WTC11 (cell line): ENCODE measurements at regions not wholly inside any gene's neighbourhood (a gene's known extent, or its start where the extent isn't known, plus 50 kb on each side); places are given as distances from the start of the nearest gene placed in this dataset.

ENCODE experiments used
- ATAC-seq: fragments of 200-7000 bp; cut with Tn5 transposase; 2 replicates; pipeline ENCODE4 v1.10.0; 2021; ENCODE audit warnings: mild to moderate bottlenecking, moderate library complexity
- CTCF ChIA-PET: fragments of 300-600 bp; sonication (Branson Sonifier 250); formaldehyde crosslinking; loops from one replicate; lab custom pipeline; 2021; ENCODE audit warnings: antibody characterized with exemption; lab: Charles Lee
- POLR2A ChIA-PET: fragments of 350-600 bp; sonication (Branson Sonifier 250); formaldehyde crosslinking; loops from one replicate; lab custom pipeline; 2021; ENCODE audit warnings: antibody characterized with exemption; lab: Charles Lee
- DNase-seq: peaks from one replicate; pipeline ENCODE4 v3.0.0; 2021; ENCODE audit warnings: low spot score
- H3K27ac Mint-ChIP-seq: 2 replicates; pipeline ENCODE4 v1.8.0; 2021; ENCODE audit warnings: mixed read lengths
- H3K27me3 Mint-ChIP-seq: 2 replicates; pipeline ENCODE4 v1.8.0; 2021; ENCODE audit warnings: low read depth, mild to moderate bottlenecking, moderate library complexity, mixed read lengths
- H3K36me3 Mint-ChIP-seq: 2 replicates; pipeline ENCODE4 v1.8.0; 2021; ENCODE audit warnings: mixed read lengths
- H3K4me1 Mint-ChIP-seq: 2 replicates; pipeline ENCODE4 v1.8.0; 2022; ENCODE audit warnings: mixed read lengths
- H3K4me3 Mint-ChIP-seq: 2 replicates; pipeline ENCODE4 v1.8.0; 2021; ENCODE audit warnings: mild to moderate bottlenecking, moderate library complexity, mixed read lengths
- H3K9me3 Mint-ChIP-seq: 2 replicates; pipeline ENCODE4 v1.8.0; 2021; ENCODE audit warnings: mixed read lengths
- ATF1 ChIP-seq: sonication (generic); formaldehyde crosslinking; IDR thresholded peaks from 2 replicates; pipeline ENCODE4 v1.8.1; 2023; ENCODE audit warnings: mild to moderate bottlenecking, moderate library complexity, missing genetic modification reagents
- CBFB ChIP-seq: sonication (generic); formaldehyde crosslinking; IDR thresholded peaks from 2 replicates; pipeline ENCODE4 v1.8.1; 2022; ENCODE audit warnings: mild to moderate bottlenecking, low read depth, missing genetic modification reagents
- CREB1 ChIP-seq: sonication (generic); formaldehyde crosslinking; IDR thresholded peaks from 2 replicates; pipeline ENCODE4 v1.8.0; 2023; ENCODE audit warnings: mild to moderate bottlenecking, missing genetic modification reagents
- EMX1 ChIP-seq: fragments of 250-450 bp; sonication (Bioruptor Pico); IDR thresholded peaks from 2 replicates; pipeline ENCODE4 v1.8.0; 2021; ENCODE audit warnings: mild to moderate bottlenecking
- ESRRA ChIP-seq: sonication (generic); formaldehyde crosslinking; IDR thresholded peaks from 2 replicates; pipeline ENCODE4 v1.8.1; 2022; ENCODE audit warnings: mild to moderate bottlenecking, missing genetic modification reagents, borderline replicate concordance
- ETV6 ChIP-seq: sonication (generic); formaldehyde crosslinking; IDR thresholded peaks from 2 replicates; pipeline ENCODE4 v1.8.1; 2022; ENCODE audit warnings: mild to moderate bottlenecking, missing genetic modification reagents
- FOXK1 ChIP-seq: sonication (generic); formaldehyde crosslinking; IDR thresholded peaks from 2 replicates; pipeline ENCODE4 v1.8.0; 2022; ENCODE audit warnings: mild to moderate bottlenecking, moderate library complexity, missing genetic modification reagents
- FOXP1 ChIP-seq: sonication (generic); formaldehyde crosslinking; IDR thresholded peaks from 2 replicates; pipeline ENCODE4 v1.8.0; 2022; ENCODE audit warnings: missing genetic modification reagents, mild to moderate bottlenecking, moderate library complexity, borderline replicate concordance
- HMGXB4 ChIP-seq: sonication (generic); formaldehyde crosslinking; IDR thresholded peaks from 2 replicates; pipeline ENCODE4 v1.8.1; 2023; ENCODE audit warnings: mild to moderate bottlenecking, moderate library complexity, missing genetic modification reagents
- IRF1 ChIP-seq: sonication (generic); formaldehyde crosslinking; IDR thresholded peaks from 2 replicates; pipeline ENCODE4 v1.8.0; 2023; ENCODE audit warnings: missing genetic modification reagents
- MAX ChIP-seq: sonication (generic); formaldehyde crosslinking; IDR thresholded peaks from 2 replicates; pipeline ENCODE4 v1.8.0; 2022; ENCODE audit warnings: mild to moderate bottlenecking, missing genetic modification reagents
- NFATC4 ChIP-seq: fragments of 250-450 bp; sonication (Bioruptor Pico); IDR thresholded peaks from 2 replicates; pipeline ENCODE4 v1.9.0; 2021; ENCODE audit warnings: mild to moderate bottlenecking
- NR1H2 ChIP-seq: sonication (generic); formaldehyde crosslinking; IDR thresholded peaks from 2 replicates; pipeline ENCODE4 v1.9.0; 2021; ENCODE audit warnings: mild to moderate bottlenecking, moderate library complexity, missing genetic modification reagents
- RORB ChIP-seq: fragments of 250-450 bp; sonication (Bioruptor Pico); IDR thresholded peaks from 2 replicates; pipeline ENCODE4 v1.9.0; 2021; ENCODE audit warnings: mild to moderate bottlenecking
- SMAD3 ChIP-seq: sonication (generic); formaldehyde crosslinking; IDR thresholded peaks from 2 replicates; pipeline ENCODE4 v1.8.0; 2022; ENCODE audit warnings: missing genetic modification reagents, mild to moderate bottlenecking, borderline replicate concordance
- SP1 ChIP-seq: sonication (generic); formaldehyde crosslinking; conservative IDR thresholded peaks from 2 replicates; pipeline ENCODE4 v1.8.1; 2022; ENCODE audit warnings: missing genetic modification reagents
- STAT6 ChIP-seq: sonication (generic); formaldehyde crosslinking; conservative IDR thresholded peaks from 2 replicates; pipeline ENCODE4 v1.8.1; 2023; ENCODE audit warnings: mild to moderate bottlenecking, low read depth, missing genetic modification reagents, moderate library complexity
- TEAD1 ChIP-seq: sonication (generic); formaldehyde crosslinking; IDR thresholded peaks from 2 replicates; pipeline ENCODE4 v1.8.0; 2022; ENCODE audit warnings: mild to moderate bottlenecking, missing genetic modification reagents
- TP53 ChIP-seq: sonication (generic); formaldehyde crosslinking; IDR thresholded peaks from 2 replicates; pipeline ENCODE4 v1.8.1; 2023; ENCODE audit warnings: mild to moderate bottlenecking, missing genetic modification reagents
- USF1 ChIP-seq: sonication (generic); formaldehyde crosslinking; IDR thresholded peaks from 2 replicates; pipeline ENCODE4 v1.8.0; 2022; ENCODE audit warnings: mild to moderate bottlenecking, missing genetic modification reagents
- ZBTB43 ChIP-seq: sonication (generic); formaldehyde crosslinking; IDR thresholded peaks from 2 replicates; pipeline ENCODE4 v1.8.1; 2023; ENCODE audit warnings: mild to moderate bottlenecking, missing genetic modification reagents
- ZNF232 ChIP-seq: sonication (generic); formaldehyde crosslinking; IDR thresholded peaks from 2 replicates; pipeline ENCODE4 v1.8.0; 2022; ENCODE audit warnings: mild to moderate bottlenecking, missing genetic modification reagents
- ZNF671 ChIP-seq: fragments of 250-450 bp; sonication (Bioruptor Pico); IDR thresholded peaks from 2 replicates; pipeline ENCODE4 v1.8.0; 2021; ENCODE audit warnings: mild to moderate bottlenecking

GRCh38 chr5:29170599-29170998, 2022.9 kb upstream of the CDH6 start:
- no peak for ATAC-seq
- ChIA-PET CTCF (no interaction called here), POLR2A (no interaction called here)
- no peak overlapping the region for H3K4me3 Mint-ChIP-seq
- peaks cover 11% of the 10 kb centered on the region for H3K36me3 Mint-ChIP-seq
- no peaks in the 10 kb centered on the region for H3K27me3 Mint-ChIP-seq
- no peak overlapping the region for H3K27ac Mint-ChIP-seq
- H3K9me3 Mint-ChIP-seq: peaks cover 34% of the 10 kb centered on the region
- no peak for TF ChIP-seq FOXP1 (CRISPR knock-in tag)
- no peak for TF ChIP-seq MAX (CRISPR knock-in tag)
- TF ChIP-seq EMX1 (CRISPR knock-in tag): no peak
- TF ChIP-seq TEAD1 (CRISPR knock-in tag): no peak
- no peak for TF ChIP-seq ETV6 (CRISPR knock-in tag)
- no peak for TF ChIP-seq CREB1 (CRISPR knock-in tag)
- no peak for TF ChIP-seq HMGXB4
- TF ChIP-seq, all 79 proteins: peak for 0
- DNase-seq: no peak
- peaks cover 14% of the 10 kb centered on the region for H3K4me1 Mint-ChIP-seq

GRCh38 chr5:29169886-29170285, 2023.6 kb upstream of the CDH6 start:
- TF ChIP-seq NFATC4 (CRISPR knock-in tag) (no peak), STAT6 (CRISPR knock-in tag) (no peak), ZNF671 (no peak), CBFB (CRISPR knock-in tag) (no peak), ZNF232 (no peak), EMX1 (CRISPR knock-in tag) (no peak), SMAD3 (no peak), ESRRA (CRISPR knock-in tag) (no peak), FOXK1 (no peak), ATF1 (CRISPR knock-in tag) (no peak), USF1 (no peak), NR1H2 (CRISPR knock-in tag) (no peak), IRF1 (CRISPR knock-in tag) (no peak), RORB (CRISPR knock-in tag) (no peak), HMGXB4 (no peak), TP53 (CRISPR knock-in tag) (no peak), SP1 (CRISPR knock-in tag) (no peak), ZBTB43 (CRISPR knock-in tag) (no peak)
- ATAC-seq (no peak), DNase-seq (no peak)
- Mint-ChIP-seq H3K27me3 (no peaks in the 10 kb centered on the region), H3K4me3 (no peak overlapping the region), H3K36me3 (peaks cover 11% of the 10 kb centered on the region), H3K9me3 (peaks cover 35% of the 10 kb centered on the region), H3K27ac (no peak overlapping the region), H3K4me1 (peaks cover 14% of the 10 kb centered on the region)
- POLR2A ChIA-PET: interaction anchor here (0.6 kb wide), 1 partner anchor 58 kb away, joined by 3 read pairs; no protein-coding TSS in a partner anchor
- CTCF ChIA-PET: interaction anchor here (0.6 kb wide), 1 partner anchor 52 kb away, joined by 3 read pairs; no protein-coding TSS in a partner anchor
